Activated naive CD4-positive, alpha-beta T cell treated with anti-CD3 and anti-CD28 coated beads, Interleukin-2, amount 50 U/mL, for 72 hours (primary cell): ENCODE measurements at regions not wholly inside any gene's neighbourhood (a gene's known extent, or its start where the extent isn't known, plus 50 kb on each side); places are given as distances from the start of the nearest gene placed in this dataset.

Experiments
- ATAC-seq, 2 donors: fragments of 150-1000 bp; cut with Tn5 transposase; 2 replicates each; pipeline ENCODE4 v1.10.0; 2021; ENCODE audit warnings: mild to moderate bottlenecking in 2 of 2, moderate library complexity in 2 of 2
- DNase-seq, 2 donors: peaks; one replicate each; pipeline ENCODE4 v3.0.0; 2021 to 2022; ENCODE audit warnings: low spot score in 2 of 2
- H3K27ac Mint-ChIP-seq, 2 donors: one replicate each; pipeline ENCODE4 v1.8.0; 2022; ENCODE audit warnings: mild to moderate bottlenecking in 2 of 2, mixed read lengths in 2 of 2
- H3K36me3 Mint-ChIP-seq, 2 donors: one replicate each; pipeline ENCODE4 v1.8.0; 2022; ENCODE audit warnings: mixed read lengths in 2 of 2
- H3K9me3 Mint-ChIP-seq, 2 donors: one replicate each; pipeline ENCODE4 v1.8.0; 2022; ENCODE audit warnings: mixed read lengths in 2 of 2

DNA sequence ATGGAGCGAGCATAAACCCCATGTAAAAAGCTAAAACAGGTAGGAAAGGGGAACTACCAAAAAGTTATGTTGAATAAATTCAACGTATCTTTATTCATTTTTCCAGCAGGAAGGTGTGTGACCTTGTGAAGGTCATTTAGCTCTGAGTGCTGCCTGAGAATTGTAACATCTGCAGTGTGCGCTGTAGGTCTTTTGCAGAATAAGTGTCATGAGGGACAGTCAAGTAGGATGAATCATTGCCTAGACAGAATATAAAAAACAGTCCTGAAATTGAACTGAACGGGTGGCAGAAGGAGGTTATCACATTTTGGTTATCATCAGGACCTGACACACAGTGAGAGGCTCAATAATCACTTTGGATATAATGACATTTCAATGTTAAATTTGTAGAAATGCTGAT, 334.8 kb upstream of the NOVA1 start:
- DNase-seq (no peak), ATAC-seq (no peak)
- Mint-ChIP-seq H3K36me3 (peaks cover 0 to 5% of the 10 kb centered on the region in 2 donors), H3K27ac (no peak overlapping the region), H3K9me3 (peaks cover 12 to 29% of the 10 kb centered on the region in 2 donors)

DNA sequence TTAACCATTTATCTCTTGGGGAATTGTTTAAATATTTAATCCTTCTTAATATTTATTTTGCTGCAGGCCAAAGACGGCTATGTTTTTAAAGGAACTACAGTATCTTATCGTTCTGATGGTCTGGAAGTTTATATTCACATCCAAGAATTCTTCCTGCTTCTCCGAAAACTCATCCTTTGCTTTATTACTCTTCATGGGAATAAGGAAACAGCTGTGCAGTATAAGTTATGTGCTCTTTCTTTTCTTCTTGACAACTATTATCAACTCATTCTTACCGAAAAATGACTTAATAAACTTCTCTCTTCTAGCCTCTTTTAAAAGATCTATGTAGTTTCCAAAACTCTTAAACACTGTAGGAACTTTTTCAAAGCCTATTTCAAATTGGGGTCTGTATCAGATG, 335.6 kb upstream of the NOVA1 start:
- H3K27ac Mint-ChIP-seq, result no peak overlapping the region
- H3K36me3 Mint-ChIP-seq, result peaks cover 0 to 5% of the 10 kb centered on the region in 2 donors
- H3K9me3 Mint-ChIP-seq, result peaks cover 12 to 29% of the 10 kb centered on the region in 2 donors
- DNase-seq (no peak), ATAC-seq (no peak)

DNA sequence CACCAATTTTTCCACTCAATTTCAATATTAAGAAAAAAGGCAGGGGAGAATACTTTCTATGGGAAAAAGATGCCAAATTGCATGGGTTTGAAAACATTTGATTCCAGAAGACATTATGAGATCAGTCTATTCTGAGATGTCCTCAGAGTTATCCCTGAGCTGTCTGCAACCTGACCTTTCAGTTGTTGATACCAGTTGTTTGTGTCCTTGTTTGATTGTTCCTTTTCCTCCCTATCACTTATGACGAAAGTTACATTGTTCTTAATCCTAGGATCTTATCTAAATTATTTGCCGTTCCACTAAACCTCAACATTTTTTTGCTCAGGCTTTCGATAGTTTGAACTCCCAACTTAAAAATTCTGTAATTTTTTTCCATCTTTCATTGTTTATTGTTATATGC, 336.3 kb upstream of the NOVA1 start:
- DNase-seq (no peak), ATAC-seq (no peak)
- Mint-ChIP-seq H3K27ac (no peak overlapping the region), H3K36me3 (peaks cover 0 to 5% of the 10 kb centered on the region in 2 donors), H3K9me3 (peaks cover 12 to 26% of the 10 kb centered on the region in 2 donors)

DNA sequence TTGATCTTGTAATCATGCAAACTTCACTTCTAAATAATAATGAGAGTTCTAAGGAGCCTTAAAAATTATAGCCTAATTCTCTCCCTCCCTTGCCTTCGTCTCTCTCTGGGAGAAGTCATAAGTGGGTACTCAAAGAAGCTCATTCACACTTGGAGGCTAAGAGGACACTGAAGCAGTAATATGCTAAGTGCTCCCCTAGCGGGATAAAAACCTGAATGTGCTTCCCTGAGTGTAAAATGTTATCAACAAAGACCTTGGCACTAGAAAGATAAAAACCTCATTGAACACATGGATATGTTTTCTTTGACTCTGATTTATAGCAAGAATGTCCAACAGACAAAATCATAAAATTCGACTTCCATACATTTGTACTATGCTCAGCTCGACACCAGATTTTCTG, 337.9 kb upstream of the NOVA1 start:
- no peak for ATAC-seq
- Mint-ChIP-seq H3K9me3 (peaks cover 13 to 33% of the 10 kb centered on the region in 2 donors), H3K27ac (no peak overlapping the region), H3K36me3 (peaks cover 0 to 5% of the 10 kb centered on the region in 2 donors)
- no peak for DNase-seq

DNA sequence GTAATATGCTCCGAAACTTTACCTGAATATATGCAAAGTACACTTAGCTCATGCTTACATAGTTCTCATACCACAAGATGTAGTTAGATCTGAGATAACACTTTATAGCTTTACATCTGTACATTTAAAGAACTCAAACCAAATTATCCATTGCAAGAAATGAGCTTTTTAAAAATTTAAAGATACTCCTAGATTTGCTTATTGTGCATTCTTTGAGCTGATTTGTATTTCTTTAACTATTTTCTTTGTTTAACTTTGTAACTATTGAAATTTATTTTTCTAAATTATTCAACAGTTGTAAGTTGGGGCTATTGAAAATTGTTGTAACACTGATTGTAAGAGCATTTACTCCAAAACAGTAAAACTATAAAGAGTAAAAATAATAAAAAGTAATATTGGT, 340.2 kb upstream of the NOVA1 start:
- Mint-ChIP-seq H3K9me3 (peaks cover 22 to 31% of the 10 kb centered on the region in 2 donors), H3K27ac (no peak overlapping the region), H3K36me3 (peaks cover 5 to 7% of the 10 kb centered on the region in 2 donors)
- DNase-seq (no peak), ATAC-seq (no peak)

DNA sequence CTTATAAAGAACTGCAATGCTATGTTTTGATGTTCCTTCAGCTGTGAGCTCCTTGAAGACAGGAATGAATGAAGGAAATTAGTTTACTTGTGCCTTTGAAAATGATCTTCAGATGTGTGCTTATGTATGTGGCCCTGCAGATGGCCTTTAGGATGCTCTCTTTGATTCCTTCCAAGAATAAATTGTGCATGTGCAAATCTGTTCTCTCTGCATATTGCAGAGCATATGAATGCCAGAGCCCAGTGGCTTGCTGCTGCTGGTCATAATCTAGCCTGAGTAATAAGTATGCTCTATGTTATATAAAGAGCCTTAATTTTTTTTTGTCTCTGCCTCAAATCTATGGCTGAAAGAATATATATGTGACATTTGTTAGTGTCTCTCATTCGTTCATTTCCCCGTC, 341.9 kb upstream of the NOVA1 start:
- Mint-ChIP-seq H3K36me3 (peaks cover 5 to 7% of the 10 kb centered on the region in 2 donors), H3K9me3 (peaks cover 28 to 36% of the 10 kb centered on the region in 2 donors), H3K27ac (no peak overlapping the region)
- DNase-seq, result no peak
- ATAC-seq, result no peak

DNA sequence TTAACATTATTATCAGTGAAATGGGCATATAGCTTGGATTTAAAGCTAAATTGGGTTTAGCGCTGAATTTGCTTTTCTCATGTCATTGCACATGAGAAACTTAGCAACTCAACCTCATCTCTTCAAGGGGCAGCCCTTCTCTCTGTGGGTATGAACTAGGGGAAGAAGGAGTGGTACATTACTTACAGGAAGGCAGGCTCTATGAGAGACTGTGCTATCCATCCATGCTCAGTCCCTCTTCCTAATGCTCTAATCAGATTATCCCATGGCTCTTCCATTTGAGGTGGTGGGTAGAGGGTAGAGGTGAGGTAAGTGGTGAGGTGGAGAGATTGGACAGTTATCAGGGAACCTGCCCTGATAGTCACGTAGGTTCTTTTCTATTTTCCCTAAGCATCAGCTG, 343.7 kb upstream of the NOVA1 start:
- Mint-ChIP-seq H3K9me3 (peaks cover 22 to 29% of the 10 kb centered on the region in 2 donors), H3K36me3 (peaks cover 5 to 7% of the 10 kb centered on the region in 2 donors), H3K27ac (no peak overlapping the region)
- DNase-seq (no peak), ATAC-seq (no peak)

DNA sequence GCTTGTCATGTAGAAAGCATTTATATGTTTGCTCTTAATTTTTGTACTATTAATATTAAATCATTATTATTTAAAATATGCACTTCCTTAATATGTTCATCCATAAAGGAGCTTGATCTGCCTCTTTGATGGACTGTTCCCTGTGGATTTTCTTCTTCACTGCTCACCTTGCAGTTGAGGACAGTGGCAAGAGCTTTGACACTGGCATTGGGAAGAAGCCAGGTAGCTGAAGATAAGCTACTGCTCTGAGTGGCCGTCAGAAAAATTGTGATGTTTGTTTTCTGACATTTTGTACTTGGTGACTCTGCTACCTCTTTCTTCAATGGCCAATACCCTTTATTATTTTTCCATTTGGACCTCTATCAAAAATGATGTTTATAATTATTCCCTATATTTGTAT, 349.4 kb upstream of the NOVA1 start:
- ATAC-seq, result no peak
- Mint-ChIP-seq H3K9me3 (peaks cover 16 to 24% of the 10 kb centered on the region in 2 donors), H3K27ac (no peak overlapping the region), H3K36me3 (no peaks in the 10 kb centered on the region)
- DNase-seq, result no peak

DNA sequence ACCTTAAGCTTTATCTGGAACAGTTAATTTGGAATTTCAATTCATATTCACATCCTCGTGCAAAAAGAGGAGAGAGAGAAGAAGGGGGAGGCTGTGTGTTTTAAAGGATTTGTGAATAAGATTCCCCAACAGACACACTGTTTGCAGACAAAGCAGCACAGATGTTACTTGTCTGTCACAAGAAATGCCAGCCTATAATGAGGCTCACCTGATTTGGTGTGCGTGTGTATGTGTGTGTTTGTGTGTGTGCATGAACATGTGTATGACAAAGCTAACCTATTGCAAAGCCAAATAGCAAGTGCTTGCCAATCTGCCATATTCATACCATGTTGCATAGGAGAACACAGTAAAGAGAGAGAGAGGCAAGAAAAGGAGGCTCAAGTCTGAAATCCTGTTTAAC, 361.6 kb upstream of the NOVA1 start:
- no peak for DNase-seq

DNA sequence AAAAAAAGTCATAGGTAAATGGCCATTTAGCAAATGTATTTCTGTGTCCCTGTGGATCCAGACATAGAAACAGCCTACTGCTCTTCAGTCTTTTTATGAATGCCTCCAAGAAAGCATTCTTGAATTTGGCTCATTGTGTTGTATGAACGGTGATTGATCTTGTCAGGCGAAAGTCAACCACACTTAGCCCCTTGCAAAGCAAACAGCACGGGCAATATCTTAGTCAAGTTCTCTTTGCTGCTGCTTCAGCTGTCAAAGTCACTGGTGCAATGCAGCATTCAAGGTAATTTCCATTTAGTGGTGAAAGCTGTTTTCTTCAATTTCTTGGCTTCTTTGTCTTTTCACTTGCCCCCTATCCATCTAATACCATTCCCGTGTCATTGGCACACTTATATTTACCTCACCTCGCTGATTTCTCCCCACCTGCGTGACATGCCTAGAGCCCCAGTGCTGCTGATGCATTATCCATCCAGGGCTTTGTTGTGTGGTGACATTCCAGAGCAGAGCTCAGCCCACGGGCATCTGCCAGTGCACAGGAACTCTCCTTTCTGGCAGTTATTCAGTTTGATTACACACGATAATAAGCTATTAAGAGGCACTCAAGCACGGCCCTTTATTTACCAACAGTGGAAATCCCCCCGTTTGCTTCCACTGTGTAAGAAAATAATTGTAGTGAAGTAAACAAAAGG, 362.3 kb upstream of the NOVA1 start:
- Mint-ChIP-seq H3K36me3 (no peaks in the 10 kb centered on the region), H3K27ac (no peak overlapping the region), H3K9me3 (peaks cover 31 to 41% of the 10 kb centered on the region in 2 donors)
- ATAC-seq, result no peak
- DNase-seq, result no peak

More for the DNA sequence above, 361.6 kb upstream of the NOVA1 start:
- Mint-ChIP-seq H3K27ac (no peak overlapping the region), H3K36me3 (no peaks in the 10 kb centered on the region), H3K9me3 (peaks cover 31 to 37% of the 10 kb centered on the region in 2 donors)
- no peak for ATAC-seq

DNA sequence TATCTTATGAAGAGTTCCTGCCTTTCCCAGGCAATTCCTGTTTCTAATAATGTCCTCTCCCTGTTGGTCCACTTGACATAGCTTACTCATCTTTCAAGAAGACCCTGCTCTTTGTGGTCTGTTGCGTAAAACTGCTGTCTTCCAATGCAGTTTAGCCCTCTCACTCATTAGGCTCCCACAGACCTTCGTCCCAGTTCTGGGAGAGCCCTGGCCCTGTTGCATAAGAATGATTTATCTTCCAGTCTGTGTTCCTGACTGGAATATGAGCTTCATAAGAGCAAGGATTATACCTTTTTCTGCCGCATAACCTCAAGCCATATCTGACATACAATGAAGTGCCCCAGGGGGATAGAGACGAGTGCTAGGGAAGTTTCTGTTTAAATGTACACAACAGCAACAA, 365.9 kb upstream of the NOVA1 start:
- no peaks in the 10 kb centered on the region for H3K36me3 Mint-ChIP-seq
- H3K9me3 Mint-ChIP-seq, result peaks cover 18 to 22% of the 10 kb centered on the region in 2 donors
- H3K27ac Mint-ChIP-seq, result no peak overlapping the region
- ATAC-seq, result no peak
- DNase-seq, result no peak

DNA sequence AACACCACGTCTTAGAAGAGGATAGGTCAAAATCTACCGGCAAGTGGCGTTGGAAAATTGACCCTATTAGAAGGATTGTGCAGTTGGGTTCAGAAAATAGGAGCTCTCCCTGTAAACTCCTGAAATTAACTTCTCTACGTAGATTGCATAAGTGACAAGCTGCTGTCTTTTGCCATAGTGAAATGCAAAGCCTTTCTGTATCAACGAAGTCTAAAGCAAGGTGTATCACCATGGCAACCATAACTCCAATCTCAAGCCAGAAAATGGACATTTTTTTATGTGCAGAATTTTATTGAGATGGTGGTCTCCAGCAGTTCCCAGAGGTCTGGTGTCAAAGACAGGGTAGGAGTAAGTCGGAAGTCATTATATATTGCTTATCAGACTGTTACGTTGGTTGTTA, 367.7 kb upstream of the NOVA1 start:
- H3K36me3 Mint-ChIP-seq, result no peaks in the 10 kb centered on the region
- DNase-seq (no peak), ATAC-seq (no peak)
- peaks cover 16 to 19% of the 10 kb centered on the region in 2 donors for H3K9me3 Mint-ChIP-seq
- no peak overlapping the region for H3K27ac Mint-ChIP-seq

DNA sequence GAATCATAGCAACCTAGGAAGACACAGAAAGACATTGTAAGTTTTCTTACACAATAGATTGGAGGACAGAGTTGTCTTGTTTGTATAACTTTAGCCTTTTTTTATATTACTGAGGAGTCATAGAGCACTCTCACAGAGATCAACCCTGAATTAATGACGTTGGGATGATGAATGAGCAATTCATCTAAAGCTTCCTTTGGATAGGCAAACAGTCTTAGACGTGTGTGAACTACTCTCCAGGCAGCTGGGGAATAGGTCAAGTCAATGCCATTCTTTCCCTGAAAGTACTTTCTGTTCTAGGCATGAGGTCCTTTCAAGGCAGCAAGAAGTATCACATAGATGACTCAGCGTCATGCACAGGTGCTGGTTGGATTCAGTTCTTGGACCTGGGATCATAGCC, 369.1 kb upstream of the NOVA1 start:
- ATAC-seq (no peak), DNase-seq (no peak)
- H3K9me3 Mint-ChIP-seq, result peaks cover 13% of the 10 kb centered on the region in 2 donors
- no peaks in the 10 kb centered on the region for H3K36me3 Mint-ChIP-seq
- H3K27ac Mint-ChIP-seq, result no peak overlapping the region

DNA sequence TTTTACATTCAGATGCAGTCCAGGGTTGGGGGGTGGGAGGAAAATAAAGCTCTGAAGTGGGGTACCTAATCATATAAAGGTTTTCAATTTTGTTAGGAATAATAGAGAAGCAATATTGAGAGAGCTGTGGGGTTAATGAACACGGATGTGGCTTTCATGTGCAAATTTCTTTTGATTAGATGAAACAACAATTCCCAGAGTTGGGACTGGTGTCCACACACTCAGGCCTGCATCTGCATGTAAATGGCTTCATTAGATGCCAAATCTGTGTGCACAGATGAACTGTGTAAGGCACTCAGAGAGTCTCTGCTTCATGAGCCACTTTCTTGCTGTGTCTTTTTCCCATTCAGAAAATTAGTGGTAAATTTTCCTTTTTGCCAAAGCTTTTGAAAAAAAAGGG, 377.1 kb upstream of the NOVA1 start:
- H3K9me3 Mint-ChIP-seq, result peaks cover 9 to 10% of the 10 kb centered on the region in 2 donors
- ATAC-seq (no peak), DNase-seq (no peak)
- no peak overlapping the region for H3K27ac Mint-ChIP-seq
- no peaks in the 10 kb centered on the region for H3K36me3 Mint-ChIP-seq

DNA sequence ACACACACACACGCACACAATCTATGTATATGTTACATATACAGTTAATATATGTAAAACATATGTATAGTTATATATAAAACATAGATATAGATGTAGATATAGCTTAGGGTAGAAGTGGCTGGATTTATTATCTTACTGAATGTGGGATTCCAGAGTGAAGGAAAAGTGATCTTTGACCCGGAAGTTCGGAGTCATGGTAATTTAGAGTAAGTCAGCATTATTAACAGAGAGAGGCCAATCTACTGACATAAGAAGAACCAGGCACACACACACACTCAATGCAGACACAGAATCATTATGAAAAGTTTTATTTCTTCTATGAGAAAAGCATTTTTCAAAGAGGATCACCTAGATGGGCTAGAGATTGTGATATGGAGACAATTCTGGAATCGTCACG, 384.2 kb upstream of the NOVA1 start:
- DNase-seq, result no peak
- Mint-ChIP-seq H3K36me3 (no peaks in the 10 kb centered on the region), H3K27ac (no peak overlapping the region), H3K9me3 (peaks cover 12 to 24% of the 10 kb centered on the region in 2 donors)
- no peak for ATAC-seq

DNA sequence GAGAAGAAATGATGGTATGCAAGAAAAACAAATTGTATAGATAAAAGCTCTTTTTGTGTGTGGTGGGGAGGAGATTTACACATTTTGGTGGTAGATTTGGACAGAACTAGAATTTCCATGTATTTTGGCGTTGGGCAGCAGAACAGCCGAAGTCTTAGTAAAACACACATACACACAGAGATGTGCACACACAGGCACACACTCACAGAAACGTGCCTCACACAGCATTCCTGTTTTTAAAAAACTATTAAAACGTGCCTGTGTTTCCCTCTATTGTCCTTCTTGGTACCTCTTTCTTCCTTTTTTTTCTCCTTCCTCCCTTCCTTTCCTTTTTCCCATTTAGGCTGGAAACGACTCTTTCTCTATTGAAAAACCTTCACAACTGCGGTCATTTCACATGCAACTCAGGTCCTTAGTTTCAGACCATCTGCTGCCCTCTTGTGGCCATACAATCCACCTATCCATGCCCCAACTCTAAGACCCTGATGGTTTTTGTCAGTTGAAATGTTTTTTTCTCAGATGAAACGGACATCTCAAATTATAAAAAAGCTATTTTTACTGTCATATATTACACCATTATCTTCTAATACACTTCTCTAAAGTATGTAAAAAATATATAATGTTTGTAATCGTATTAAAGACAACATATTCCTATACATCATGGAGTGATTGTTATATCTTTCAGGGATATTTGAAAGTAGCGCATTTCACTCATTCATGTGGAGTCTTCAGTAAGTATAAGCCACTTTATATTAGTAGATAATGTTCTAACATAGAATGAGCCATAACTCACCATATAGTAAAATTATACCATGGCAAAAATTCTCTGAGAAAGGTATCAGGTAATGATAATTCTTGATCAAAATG, 386.7 kb upstream of the NOVA1 start:
- H3K9me3 Mint-ChIP-seq, result peaks cover 21 to 33% of the 10 kb centered on the region in 2 donors
- DNase-seq, result peak in 1 of 2 donors; percentile 2
- H3K36me3 Mint-ChIP-seq, result no peaks in the 10 kb centered on the region
- no peak for ATAC-seq
- H3K27ac Mint-ChIP-seq, result no peak overlapping the region

DNA sequence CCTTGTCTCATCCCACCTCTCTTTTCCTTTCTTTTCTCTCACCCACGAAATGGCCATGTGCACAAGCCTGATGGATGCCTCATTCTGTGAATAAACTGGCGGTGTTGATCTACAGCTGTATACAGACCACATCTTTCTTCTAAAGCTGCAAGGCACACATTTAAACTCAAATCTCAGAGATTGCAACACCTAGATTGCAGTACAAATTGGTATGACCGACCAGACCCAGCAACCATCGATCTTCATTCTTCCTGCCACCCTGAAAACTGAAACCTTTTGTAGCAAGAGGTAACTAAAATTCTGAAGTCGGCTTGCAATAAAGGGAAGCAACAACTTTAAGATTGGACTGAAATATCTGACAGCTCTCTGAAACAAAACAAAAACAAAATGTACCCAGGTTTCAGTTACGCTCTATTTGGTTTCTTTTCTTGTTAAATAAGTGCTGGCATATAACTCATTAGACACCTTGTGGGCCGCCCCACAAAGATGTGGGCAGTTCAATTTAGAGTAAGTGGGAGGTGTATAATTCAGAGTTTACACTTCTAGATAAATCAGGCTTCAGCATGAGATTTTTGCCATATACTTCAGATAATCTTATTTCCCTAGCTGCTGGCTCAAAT, 390.0 kb upstream of the NOVA1 start:
- Mint-ChIP-seq H3K9me3 (peaks cover 20 to 31% of the 10 kb centered on the region in 2 donors), H3K27ac (no peak overlapping the region), H3K36me3 (no peaks in the 10 kb centered on the region)
- DNase-seq (no peak), ATAC-seq (no peak)
